GM10266 (cell line): ENCODE measurements at regions not wholly inside any gene's neighbourhood (a gene's known extent, or its start where the extent isn't known, plus 50 kb on each side); places are given as distances from the start of the nearest gene placed in this dataset.
A peak's percentile ranks its signal among the peaks of the same experiment; 100 is the strongest.

ENCODE experiments used
- DNase-seq: peaks from one replicate; pipeline ENCODE4 v3.0.0; 2012; ENCODE audit errors: extremely low spot score
- CTCF ChIP-seq: IDR thresholded peaks from 2 replicates; pipeline ENCODE4 v1.5.1; 2012; ENCODE audit warnings: mild to moderate bottlenecking, low read depth; ENCODE audit not compliant: control insufficient read depth, insufficient read depth; ENCODE audit errors: missing control alignments

GRCh38 chr3:24678421-24678865, 183.8 kb upstream of the THRB start:
- DNase-seq, result no peak
- no peak for TF ChIP-seq CTCF

- DNase-seq, result no peak
- no peak for TF ChIP-seq CTCF
Measured at GRCh38 chr3:24679429-24679828, 184.8 kb upstream of the THRB start.

GRCh38 chr3:24680214-24680967, 185.7 kb upstream of the THRB start:
- DNase-seq, result peak; percentile 34
- TF ChIP-seq CTCF, result peak; percentile 84

- no peak for DNase-seq
- no peak for TF ChIP-seq CTCF
Measured at GRCh38 chr3:24682141-24682547, 187.5 kb upstream of the THRB start.

- DNase-seq, result no peak
- TF ChIP-seq CTCF, result no peak
Measured at GRCh38 chr3:24683090-24683489, 188.4 kb upstream of the THRB start.

- no peak for DNase-seq
Measured at GRCh38 chr3:24683633-24684384, 189.2 kb upstream of the THRB start.

More at GRCh38 chr3:24683633-24684384, 189.2 kb upstream of the THRB start:
- peak; percentile 34 for TF ChIP-seq CTCF
